ES-I3 (cell line): ENCODE measurements at regions not wholly inside any gene's neighbourhood (a gene's known extent, or its start where the extent isn't known, plus 50 kb on each side); places are given as distances from the start of the nearest gene placed in this dataset.

ENCODE experiments used
- H3K36me3 ChIP-seq: 2 replicates; pipeline ENCODE4 v1.6.1; 2013; ENCODE audit warnings: mild to moderate bottlenecking, low read length, control low read depth, moderate library complexity; ENCODE audit not compliant: insufficient read depth
- H3K4me1 ChIP-seq: 2 replicates; pipeline ENCODE4 v1.6.1; 2013; ENCODE audit warnings: mild to moderate bottlenecking, control low read depth, low read length; ENCODE audit not compliant: insufficient read depth
- H3K9ac ChIP-seq: 2 replicates; pipeline ENCODE4 v1.6.1; 2013; ENCODE audit warnings: low read depth, mild to moderate bottlenecking, low read length, moderate library complexity
- H3K9me3 ChIP-seq: 2 replicates; pipeline ENCODE4 v1.6.1; 2013; ENCODE audit warnings: mild to moderate bottlenecking, low read length, moderate library complexity; ENCODE audit not compliant: control insufficient read depth, insufficient read depth

DNA sequence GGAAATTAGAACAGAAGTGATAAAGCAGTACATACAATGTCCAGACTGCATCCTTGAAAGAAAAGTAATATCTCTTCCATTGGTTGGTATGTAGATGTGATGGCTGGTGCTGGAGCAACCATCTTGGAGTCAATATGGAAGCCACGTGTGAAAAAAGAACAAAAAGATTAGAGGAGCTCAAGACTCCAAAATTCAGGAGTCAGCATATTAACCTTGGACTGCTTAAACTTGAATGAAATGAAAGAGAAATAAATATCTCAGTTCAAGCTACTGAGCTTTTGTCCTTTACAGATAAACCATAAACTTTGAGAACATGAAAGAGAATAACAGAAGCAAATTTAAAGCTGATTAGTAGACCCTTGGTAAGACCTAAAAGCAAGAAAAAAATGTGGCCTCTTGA, 197.9 kb downstream of the HS3ST3B1 start:
- Histone ChIP-seq H3K9me3 (no peaks in the 10 kb centered on the region), H3K9ac (no peak overlapping the region), H3K4me1 (no peaks in the 10 kb centered on the region), H3K36me3 (no peaks in the 10 kb centered on the region)

GRCh38 chr17:14494161-14494560, 193.3 kb downstream of the HS3ST3B1 start:
- H3K9ac ChIP-seq, result no peak overlapping the region
- no peaks in the 10 kb centered on the region for H3K4me1 ChIP-seq
- H3K9me3 ChIP-seq, result no peaks in the 10 kb centered on the region
- H3K36me3 ChIP-seq, result no peaks in the 10 kb centered on the region

- H3K9me3 ChIP-seq, result no peaks in the 10 kb centered on the region
- no peaks in the 10 kb centered on the region for H3K36me3 ChIP-seq
- H3K4me1 ChIP-seq, result no peaks in the 10 kb centered on the region
- H3K9ac ChIP-seq, result no peak overlapping the region
Measured at GRCh38 chr17:14489986-14490385, 189.1 kb downstream of the HS3ST3B1 start.

DNA sequence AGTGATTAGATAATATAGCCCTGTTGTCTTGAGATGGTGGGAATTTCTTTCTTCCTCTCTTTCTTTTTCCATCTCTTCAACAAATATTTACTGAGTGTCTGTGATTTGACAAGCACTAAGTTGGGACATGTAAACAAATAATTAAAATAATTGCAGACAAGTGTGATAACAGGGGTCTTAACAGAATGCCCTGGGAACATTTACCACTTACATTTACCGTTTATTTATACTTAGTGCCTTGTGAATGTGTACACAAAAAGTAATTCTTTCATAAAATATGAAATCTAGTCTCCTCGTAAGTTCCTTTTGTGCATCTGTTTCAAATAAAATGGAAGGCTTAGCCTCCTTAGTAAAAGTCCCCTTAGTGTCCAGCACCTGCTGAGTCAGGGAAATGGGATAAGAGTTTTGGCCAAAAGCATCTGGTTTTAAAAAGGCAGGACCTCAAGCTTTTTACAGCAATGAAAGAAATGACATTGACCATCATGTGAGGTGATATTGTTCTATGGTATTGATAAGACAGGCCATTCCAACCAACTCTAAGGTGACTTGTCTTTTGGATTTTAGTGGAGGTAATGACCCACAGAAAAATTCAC, 188.2 kb downstream of the HS3ST3B1 start:
- Histone ChIP-seq H3K9me3 (no peaks in the 10 kb centered on the region), H3K36me3 (no peaks in the 10 kb centered on the region), H3K4me1 (no peaks in the 10 kb centered on the region), H3K9ac (no peak overlapping the region)

DNA sequence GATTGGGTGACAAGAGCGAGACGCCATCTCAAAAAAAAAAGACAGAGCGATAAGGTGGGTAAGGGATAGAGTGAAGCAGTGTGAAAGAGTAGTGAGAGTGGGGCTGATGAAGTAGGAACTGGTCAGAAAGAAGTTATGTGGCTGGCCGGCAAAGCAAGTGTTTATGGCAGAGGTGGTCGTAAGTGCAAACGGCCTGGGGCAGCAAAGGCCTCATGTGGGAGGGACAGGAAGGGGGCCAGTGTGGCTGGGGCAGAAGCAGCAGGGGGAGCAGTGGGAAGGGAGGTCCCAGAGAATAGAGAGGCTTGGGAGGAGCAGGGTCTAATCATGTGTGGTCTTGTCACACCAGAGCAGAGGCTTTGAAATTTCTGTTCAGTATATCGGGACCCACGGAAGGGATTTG, 186.2 kb downstream of the HS3ST3B1 start:
- H3K36me3 ChIP-seq, result no peaks in the 10 kb centered on the region
- no peaks in the 10 kb centered on the region for H3K4me1 ChIP-seq
- H3K9ac ChIP-seq, result no peak overlapping the region
- H3K9me3 ChIP-seq, result no peaks in the 10 kb centered on the region

DNA sequence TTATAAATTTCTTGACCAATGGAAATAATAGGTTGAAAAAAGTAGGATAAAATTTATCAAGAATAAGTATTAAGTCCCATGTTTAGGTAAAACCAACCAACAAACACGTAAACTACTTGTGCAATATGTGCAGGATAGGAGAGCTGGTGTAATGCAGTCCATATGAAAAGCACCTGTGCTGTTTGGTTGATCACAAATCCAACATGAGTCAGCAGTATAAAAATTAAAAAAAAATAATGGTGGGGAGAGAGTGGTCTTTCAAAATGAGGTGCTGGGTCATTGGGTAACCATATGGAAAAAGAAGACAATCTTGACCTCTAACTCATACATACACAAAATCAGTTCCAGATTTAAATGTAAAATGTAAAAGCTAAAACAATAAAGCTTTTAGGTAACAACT, 181.8 kb downstream of the HS3ST3B1 start:
- Histone ChIP-seq H3K9me3 (no peaks in the 10 kb centered on the region), H3K36me3 (no peaks in the 10 kb centered on the region), H3K4me1 (no peaks in the 10 kb centered on the region), H3K9ac (no peak overlapping the region)

DNA sequence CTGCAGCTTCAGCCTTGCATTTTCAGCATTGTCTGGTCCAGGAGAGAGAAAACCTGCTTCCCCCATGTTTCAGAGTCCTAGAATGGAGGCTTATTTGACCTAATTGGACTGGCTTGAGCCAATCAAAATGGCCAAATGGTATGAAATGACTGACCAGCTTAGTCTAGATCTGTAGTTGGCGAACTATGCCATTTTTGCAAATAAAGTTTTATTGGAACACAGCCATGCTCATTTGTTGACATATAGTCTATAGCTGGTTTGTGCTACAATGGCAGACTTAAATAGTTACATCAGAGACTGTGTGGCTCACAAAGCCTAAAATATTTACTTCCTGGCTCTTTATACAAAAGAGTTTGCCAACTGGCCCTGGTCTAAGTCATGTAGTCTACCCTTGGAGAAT, 180.8 kb downstream of the HS3ST3B1 start:
- Histone ChIP-seq H3K9me3 (no peaks in the 10 kb centered on the region), H3K4me1 (no peaks in the 10 kb centered on the region), H3K9ac (no peak overlapping the region), H3K36me3 (no peaks in the 10 kb centered on the region)

DNA sequence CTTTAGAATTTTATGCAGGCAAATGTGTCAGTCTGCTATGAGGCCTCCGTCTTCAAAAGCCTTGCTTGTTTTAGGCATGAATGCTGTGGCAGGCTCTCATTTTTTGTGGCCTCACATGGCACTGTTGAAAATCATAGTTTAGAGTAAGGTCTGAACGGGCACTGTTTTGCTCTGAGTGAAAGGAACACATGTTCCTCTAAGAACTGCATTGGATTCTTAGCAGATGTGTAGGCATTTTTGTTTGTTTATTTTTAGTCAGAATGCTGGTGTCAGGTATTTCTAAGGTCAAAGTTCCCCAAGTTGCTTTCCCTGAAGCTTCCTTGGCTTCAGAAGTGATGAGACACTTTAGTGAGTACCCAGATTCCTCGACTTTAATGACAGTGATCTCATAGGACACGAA, 173.7 kb downstream of the HS3ST3B1 start:
- H3K9ac ChIP-seq, result no peak overlapping the region
- H3K36me3 ChIP-seq, result no peaks in the 10 kb centered on the region
- H3K9me3 ChIP-seq, result no peaks in the 10 kb centered on the region; the same call in 1 of the 2 replicates
- 0 out of 2 replicates have a peak, but pooled peaks cover 5% of the 10 kb centered on the region for H3K4me1 ChIP-seq

DNA sequence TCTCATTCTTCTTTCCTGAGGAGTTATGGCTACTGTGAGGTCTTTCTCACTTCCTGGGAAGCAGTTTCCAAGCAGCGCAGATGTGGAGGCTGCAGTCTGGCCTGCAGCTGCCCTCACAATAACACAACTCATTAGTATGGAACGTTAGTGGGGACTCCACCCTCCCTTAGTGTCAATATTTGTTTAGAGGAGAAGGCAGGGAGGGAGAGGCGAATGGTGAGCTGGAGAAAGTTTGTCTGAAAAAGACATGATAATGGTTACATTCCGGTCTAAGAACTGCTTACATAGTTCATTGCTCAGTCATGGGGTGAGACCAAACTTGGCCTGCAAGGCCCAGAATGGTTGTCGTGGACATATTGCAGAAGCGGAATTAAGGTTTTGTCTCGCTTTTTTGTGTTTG, 170.2 kb downstream of the HS3ST3B1 start:
- H3K9me3 ChIP-seq, result no peaks in the 10 kb centered on the region; the same call in 1 of the 2 replicates
- H3K4me1 ChIP-seq, result 0 out of 2 replicates have a peak, but pooled peaks cover 5% of the 10 kb centered on the region
- no peak overlapping the region for H3K9ac ChIP-seq
- no peaks in the 10 kb centered on the region for H3K36me3 ChIP-seq

GRCh38 chr17:14470417-14470816, 169.5 kb downstream of the HS3ST3B1 start:
- no peaks in the 10 kb centered on the region for H3K36me3 ChIP-seq
- H3K9ac ChIP-seq, result no peak overlapping the region
- H3K9me3 ChIP-seq, result no peaks in the 10 kb centered on the region; the same call in 1 of the 2 replicates
- 0 out of 2 replicates have a peak, but pooled peaks cover 5% of the 10 kb centered on the region for H3K4me1 ChIP-seq

- Histone ChIP-seq H3K36me3 (no peaks in the 10 kb centered on the region), H3K9ac (no peak overlapping the region), H3K9me3 (no peaks in the 10 kb centered on the region; the same call in 1 of the 2 replicates), H3K4me1 (0 out of 2 replicates have a peak, but pooled peaks cover 5% of the 10 kb centered on the region)
Measured at GRCh38 chr17:14469971-14470370, 169.1 kb downstream of the HS3ST3B1 start.

- H3K9me3 ChIP-seq, result no peaks in the 10 kb centered on the region; the same call in 1 of the 2 replicates
- no peak overlapping the region for H3K9ac ChIP-seq
- H3K36me3 ChIP-seq, result no peaks in the 10 kb centered on the region
- 0 out of 2 replicates have a peak, but pooled peaks cover 5% of the 10 kb centered on the region for H3K4me1 ChIP-seq
Measured at GRCh38 chr17:14468858-14469257, 168.0 kb downstream of the HS3ST3B1 start.

DNA sequence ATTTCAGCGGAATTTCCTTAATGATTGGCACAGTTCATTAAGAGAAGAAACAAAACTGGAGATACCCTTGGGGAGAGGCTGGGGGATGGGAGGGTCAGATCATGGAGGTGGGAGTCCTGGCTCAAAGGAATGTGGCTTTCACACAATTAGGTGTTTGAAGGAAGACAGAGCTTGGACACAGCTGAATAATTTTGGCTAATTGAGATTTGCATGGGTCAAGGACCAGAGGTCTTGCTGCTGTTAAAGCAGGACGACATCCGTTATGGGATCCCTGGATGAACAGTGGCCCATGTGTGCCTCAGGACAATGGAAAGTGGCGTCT, 160.3 kb downstream of the HS3ST3B1 start:
- no peaks in the 10 kb centered on the region for H3K36me3 ChIP-seq
- H3K9me3 ChIP-seq, result no peaks in the 10 kb centered on the region
- H3K9ac ChIP-seq, result no peak overlapping the region
- no peaks in the 10 kb centered on the region for H3K4me1 ChIP-seq

- no peaks in the 10 kb centered on the region for H3K36me3 ChIP-seq
- H3K4me1 ChIP-seq, result no peaks in the 10 kb centered on the region
- no peaks in the 10 kb centered on the region for H3K9me3 ChIP-seq
- no peak overlapping the region for H3K9ac ChIP-seq
Measured at GRCh38 chr17:14460516-14461226, 159.8 kb downstream of the HS3ST3B1 start.

- no peaks in the 10 kb centered on the region for H3K4me1 ChIP-seq
- no peaks in the 10 kb centered on the region for H3K9me3 ChIP-seq
- H3K36me3 ChIP-seq, result no peaks in the 10 kb centered on the region
- H3K9ac ChIP-seq, result no peak overlapping the region
Measured at GRCh38 chr17:14459955-14460354, 159.1 kb downstream of the HS3ST3B1 start.
